T-cell (primary cell): ENCODE measurements at regions not wholly inside any gene's neighbourhood (a gene's known extent, or its start where the extent isn't known, plus 50 kb on each side); places are given as distances from the start of the nearest gene placed in this dataset.

Experiments used
- ATAC-seq, 4 experiments: fragments of 200-7000 bp in 3 of 4; fragments of 150-1000 bp in 1 of 4; cut with Tn5 transposase; replicated peaks in 1 of 4; 1 replicate in 3 of 4; 2 replicates in 1 of 4; pipeline ENCODE4 v1.10.0; 2021; ENCODE audit warnings: moderate library complexity in 3 of 4, mild to moderate bottlenecking in 2 of 4, moderate number of reproducible peaks in 1 of 4
- CTCF ChIA-PET, 2 donors: fragments of 300-600 bp; sonication (Branson Sonifier 250); formaldehyde crosslinking; loops; one replicate each; lab custom pipeline; 2022; ENCODE audit warnings: antibody characterized with exemption in 2 of 2; lab: Charles Lee
- POLR2A ChIA-PET, 2 donors: fragments of 300-600 bp; sonication (Branson Sonifier 250); formaldehyde crosslinking; loops; one replicate each; lab custom pipeline; 2022; ENCODE audit warnings: antibody characterized with exemption in 2 of 2; lab: Charles Lee
- DNase-seq, 35 experiments: peaks; one replicate each; pipeline versions ENCODE4 v3.0.0 to v3.0.0-alpha.2; 2013 to 2023
- H3K27ac ChIP-seq: one replicate; pipeline ENCODE4 v1.5.1; 2013; ENCODE audit warnings: low read length
- H3K27me3 ChIP-seq, 2 experiments: replicated peaks in 1 of 2; 1 replicate in 1 of 2; 2 replicates in 1 of 2; pipeline versions ENCODE4 v1.6.1 to v1.7.0; 2013; ENCODE audit warnings: low read length in 1 of 2, mixed read lengths in 1 of 2; ENCODE audit not compliant: control insufficient read depth in 2 of 2, insufficient read depth in 2 of 2; ENCODE audit errors: extremely low read depth in 1 of 2
- H3K36me3 ChIP-seq, 2 donors: 1 replicate in 1 of 2; 2 replicates in 1 of 2; pipeline versions ENCODE4 v1.6.1 to v1.7.0; 2013; ENCODE audit warnings: low read length in 1 of 2; ENCODE audit not compliant: control insufficient read depth in 2 of 2, insufficient read depth in 1 of 2; ENCODE audit errors: extremely low read depth in 1 of 2
- H3K4me1 ChIP-seq, 2 experiments: 1 replicate in 1 of 2; 2 replicates in 1 of 2; pipeline versions ENCODE4 v1.6.1 to v1.7.0; 2013; ENCODE audit warnings: low read length in 2 of 2, mixed read lengths in 1 of 2; ENCODE audit not compliant: insufficient read depth in 2 of 2, control insufficient read depth in 1 of 2; ENCODE audit errors: extremely low read depth in 1 of 2
- H3K4me3 ChIP-seq, 2 donors: 1 replicate in 1 of 2; 2 replicates in 1 of 2; pipeline versions ENCODE4 v1.5.1 to v1.7.0; 2013; ENCODE audit warnings: mild to moderate bottlenecking in 2 of 2, low read length in 1 of 2, moderate library complexity in 1 of 2; ENCODE audit not compliant: control insufficient read depth in 1 of 2; ENCODE audit errors: extremely low read depth in 1 of 2
- H3K9me3 ChIP-seq: 2 replicates; pipeline ENCODE4 v1.7.0; 2013
- H3K27ac Mint-ChIP-seq, 2 donors: one replicate each; pipeline ENCODE4 v1.8.0; 2020 to 2021; ENCODE audit warnings: mild to moderate bottlenecking in 2 of 2, mixed read lengths in 2 of 2
- H3K27me3 Mint-ChIP-seq, 2 donors: one replicate each; pipeline ENCODE4 v1.8.0; 2021 to 2022; ENCODE audit warnings: mixed read lengths in 2 of 2
- H3K36me3 Mint-ChIP-seq: one replicate; pipeline ENCODE4 v1.8.0; 2021; ENCODE audit warnings: mixed read lengths
- H3K4me1 Mint-ChIP-seq, 3 donors: one replicate each; pipeline ENCODE4 v1.8.0; 2020 to 2022; ENCODE audit warnings: mixed read lengths in 3 of 3, mild to moderate bottlenecking in 1 of 3
- H3K4me3 Mint-ChIP-seq, 3 donors: one replicate each; pipeline ENCODE4 v1.8.0; 2020 to 2022; ENCODE audit warnings: mild to moderate bottlenecking in 3 of 3, mixed read lengths in 3 of 3, moderate library complexity in 3 of 3
- H3K9me3 Mint-ChIP-seq, 3 donors: one replicate each; pipeline ENCODE4 v1.8.0; 2020 to 2022; ENCODE audit warnings: mixed read lengths in 3 of 3
- WGBS: methylation state at CpG from one replicate; pipeline ENCODE4 v1.1.5; 2013; ENCODE audit warnings: missing lambda C conversion rate; ENCODE audit not compliant: insufficient coverage; 5-methylcytosine and 5-hydroxymethylcytosine counted together

DNA sequence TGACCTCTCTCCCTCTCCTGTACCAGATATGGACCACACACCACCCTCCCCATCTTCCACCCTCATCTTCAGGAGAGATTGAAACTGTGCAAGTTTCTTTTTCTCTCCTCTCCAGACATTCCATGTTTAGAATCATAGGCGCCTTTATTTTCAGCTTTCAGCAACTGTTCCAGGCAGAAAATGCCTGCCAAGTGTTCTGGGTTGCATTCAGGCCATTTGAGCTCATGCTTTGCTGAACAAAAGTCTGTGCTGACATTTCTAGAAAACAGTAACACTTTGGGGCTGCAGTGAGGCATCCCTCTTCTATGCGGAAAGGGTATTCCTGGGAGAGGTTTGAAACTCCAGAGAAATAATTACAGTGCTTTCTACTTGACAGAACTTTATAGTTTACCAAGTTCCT lies 361.7 kb downstream of the GPAM start:
- Mint-ChIP-seq H3K27me3 (no peaks in the 10 kb centered on the region), H3K36me3 (no peaks in the 10 kb centered on the region), H3K4me1 (no peaks in the 10 kb centered on the region), H3K4me3 (no peak overlapping the region), H3K27ac (no peak overlapping the region), H3K9me3 (no peaks in the 10 kb centered on the region)
- 92% methylated on average over 1 of the region's 2 CpGs for WGBS
- no peaks in the 10 kb centered on the region for H3K9me3 ChIP-seq
- no peak overlapping the region for H3K27ac ChIP-seq
- no peaks in the 10 kb centered on the region for H3K36me3 ChIP-seq
- ChIA-PET CTCF (no interaction called here), POLR2A (no interaction called here)
- no peak overlapping the region for H3K4me3 ChIP-seq
- DNase-seq (no peak), ATAC-seq (no peak)
- no peaks in the 10 kb centered on the region for H3K4me1 ChIP-seq
- no peaks in the 10 kb centered on the region for H3K27me3 ChIP-seq

DNA sequence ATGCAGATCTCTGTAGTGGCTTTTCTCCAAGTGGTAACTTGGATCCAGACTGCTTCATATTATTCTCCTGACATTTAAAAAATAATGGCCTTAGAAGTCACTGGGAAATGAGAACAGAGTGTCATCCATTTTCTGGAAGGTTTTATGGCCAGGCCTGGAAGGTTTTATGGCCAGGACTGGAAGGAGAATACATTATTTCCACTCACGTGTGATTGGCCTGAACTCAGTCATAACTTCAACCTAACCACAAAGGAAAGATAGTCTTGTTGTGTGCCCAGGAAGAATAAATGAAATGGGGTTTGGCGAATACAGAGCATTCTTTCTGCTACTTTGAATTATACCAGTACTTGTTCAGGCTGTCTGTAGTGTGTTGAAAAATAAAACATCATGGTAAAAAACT lies 360.9 kb downstream of the GPAM start:
- ChIA-PET POLR2A (no interaction called here), CTCF (no interaction called here)
- H3K27me3 Mint-ChIP-seq: no peaks in the 10 kb centered on the region
- Histone ChIP-seq H3K27me3 (no peaks in the 10 kb centered on the region), H3K4me1 (no peaks in the 10 kb centered on the region), H3K36me3 (no peaks in the 10 kb centered on the region), H3K9me3 (no peaks in the 10 kb centered on the region), H3K4me3 (no peak overlapping the region), H3K27ac (no peak overlapping the region)
- no CpG with 5 or more reads among the region's 2 CpGs for WGBS
- H3K4me3 Mint-ChIP-seq: no peak overlapping the region
- H3K27ac Mint-ChIP-seq: no peak overlapping the region
- no peaks in the 10 kb centered on the region for H3K36me3 Mint-ChIP-seq
- ATAC-seq (no peak), DNase-seq (no peak)
- no peaks in the 10 kb centered on the region for H3K9me3 Mint-ChIP-seq
- no peaks in the 10 kb centered on the region for H3K4me1 Mint-ChIP-seq

DNA sequence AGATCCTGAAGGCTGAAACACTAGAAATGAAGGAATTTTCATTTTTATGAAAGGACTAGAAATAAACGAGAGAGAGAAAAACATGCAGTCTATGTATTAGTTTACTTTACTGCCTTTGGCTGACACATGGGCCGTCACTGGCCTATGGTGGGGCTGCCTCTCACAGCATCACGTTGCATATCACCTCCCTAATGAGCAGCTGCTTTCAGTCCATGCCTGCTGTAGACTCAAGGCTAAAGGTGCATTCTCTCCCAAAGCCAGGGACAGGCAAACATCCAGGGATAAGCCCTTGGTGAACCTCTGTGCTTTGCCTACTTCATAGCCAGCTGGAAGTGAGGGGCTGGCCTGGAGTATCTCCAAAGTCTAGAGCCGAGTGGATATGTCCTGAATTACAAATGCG lies 359.4 kb downstream of the GPAM start:
- H3K4me1 ChIP-seq: no peaks in the 10 kb centered on the region
- H3K9me3 ChIP-seq: no peaks in the 10 kb centered on the region
- H3K27me3 ChIP-seq: no peaks in the 10 kb centered on the region
- no peaks in the 10 kb centered on the region for H3K4me1 Mint-ChIP-seq
- H3K27ac ChIP-seq: no peak overlapping the region
- no peaks in the 10 kb centered on the region for H3K9me3 Mint-ChIP-seq
- no peak overlapping the region for H3K27ac Mint-ChIP-seq
- POLR2A ChIA-PET: no interaction called here
- no peaks in the 10 kb centered on the region for H3K27me3 Mint-ChIP-seq
- H3K36me3 Mint-ChIP-seq: no peaks in the 10 kb centered on the region
- no peaks in the 10 kb centered on the region for H3K36me3 ChIP-seq
- DNase-seq (no peak), ATAC-seq (no peak)
- H3K4me3 ChIP-seq: no peak overlapping the region
- 100% methylated on average over 1 of the region's 5 CpGs for WGBS
- no peak overlapping the region for H3K4me3 Mint-ChIP-seq
- CTCF ChIA-PET: no interaction called here

DNA sequence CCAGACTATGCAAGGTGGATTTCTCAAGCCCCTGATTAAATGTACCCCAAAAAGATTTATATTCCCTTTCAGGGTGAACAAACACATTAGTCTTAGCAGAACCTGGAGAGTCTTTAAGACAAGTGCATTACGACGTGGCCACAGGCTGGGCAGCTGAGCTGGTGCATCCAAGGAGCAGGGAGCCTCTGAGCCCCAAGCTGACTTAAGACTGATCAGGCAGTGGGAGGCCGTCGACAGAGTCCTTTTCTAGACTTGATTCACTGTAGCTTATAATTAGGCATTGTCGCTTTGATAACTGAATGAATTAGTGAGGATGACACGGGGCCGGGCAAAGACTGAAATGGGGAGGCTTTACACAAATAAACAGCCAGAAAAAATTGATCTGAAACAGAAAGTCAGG lies 353.2 kb downstream of the GPAM start:
- CTCF ChIA-PET: no interaction called here

DNA sequence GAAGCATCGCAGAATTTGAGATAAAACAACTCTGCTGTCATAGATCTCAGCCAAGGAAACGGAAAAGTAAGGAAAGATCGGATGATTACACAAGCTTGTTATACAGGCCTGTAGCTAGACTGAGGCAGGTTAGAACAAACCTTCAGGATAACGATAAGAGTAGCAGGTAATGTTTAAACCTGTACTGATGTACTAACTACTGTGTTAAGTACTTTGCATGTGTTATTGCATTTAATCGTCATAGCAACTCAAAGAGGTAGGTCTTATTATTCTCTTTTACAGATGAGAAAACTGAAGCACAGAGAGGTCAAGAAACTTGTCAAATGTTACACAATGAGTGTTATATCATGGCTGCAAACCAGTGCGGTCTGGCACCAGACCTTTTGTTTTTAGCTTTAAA lies 352.5 kb downstream of the GPAM start:
- peaks cover 0 to 1% of the 10 kb centered on the region in 2 donors for H3K27me3 Mint-ChIP-seq
- 84% methylated on average over 4 of the region's 6 CpGs for WGBS
- ChIA-PET POLR2A (no interaction called here), CTCF (no interaction called here)
- DNase-seq: no peak
- no peak overlapping the region for H3K27ac Mint-ChIP-seq
- H3K9me3 Mint-ChIP-seq: no peaks in the 10 kb centered on the region
- no peaks in the 10 kb centered on the region for H3K27me3 ChIP-seq
- H3K27ac ChIP-seq: no peak overlapping the region
- H3K4me3 Mint-ChIP-seq: no peak overlapping the region
- no peaks in the 10 kb centered on the region for H3K36me3 ChIP-seq
- H3K4me3 ChIP-seq: no peak overlapping the region
- H3K4me1 ChIP-seq: no peaks in the 10 kb centered on the region
- H3K36me3 Mint-ChIP-seq: no peaks in the 10 kb centered on the region
- no peaks in the 10 kb centered on the region for H3K4me1 Mint-ChIP-seq
- no peaks in the 10 kb centered on the region for H3K9me3 ChIP-seq
- ATAC-seq: no peak

More for the DNA sequence above, 353.2 kb downstream of the GPAM start:
- no peak for DNase-seq
- Histone ChIP-seq H3K27me3 (no peaks in the 10 kb centered on the region), H3K27ac (no peak overlapping the region), H3K36me3 (no peaks in the 10 kb centered on the region), H3K4me3 (no peak overlapping the region), H3K9me3 (no peaks in the 10 kb centered on the region), H3K4me1 (no peaks in the 10 kb centered on the region)
- Mint-ChIP-seq H3K27ac (no peak overlapping the region), H3K36me3 (no peaks in the 10 kb centered on the region), H3K4me3 (no peak overlapping the region), H3K9me3 (no peaks in the 10 kb centered on the region), H3K4me1 (no peaks in the 10 kb centered on the region), H3K27me3 (peaks cover 0 to 1% of the 10 kb centered on the region in 2 donors)
- POLR2A ChIA-PET: no interaction called here
- 71% methylated on average over 7 of the region's 7 CpGs for WGBS
- no peak for ATAC-seq

DNA sequence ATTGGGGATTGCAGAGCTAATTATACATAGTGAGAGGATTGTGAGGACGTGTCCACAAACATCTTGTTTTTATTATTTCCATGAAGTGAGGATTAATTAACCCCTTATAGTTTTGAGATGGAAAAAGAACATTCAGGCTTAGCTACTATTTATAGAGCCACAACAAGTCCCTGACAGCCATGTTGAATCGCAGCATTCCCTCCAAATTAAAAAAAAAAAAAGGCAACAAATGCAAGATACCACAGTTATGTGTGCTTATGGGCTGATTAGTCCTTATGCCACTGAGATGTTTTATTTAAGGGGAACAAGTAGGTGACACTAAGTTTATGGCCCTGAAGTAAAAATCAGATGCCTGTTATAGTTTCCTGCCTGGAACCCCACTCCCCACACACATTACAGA lies 350.3 kb downstream of the GPAM start:
- Histone ChIP-seq H3K27me3 (no peaks in the 10 kb centered on the region), H3K27ac (no peak overlapping the region), H3K9me3 (no peaks in the 10 kb centered on the region), H3K4me3 (no peak overlapping the region), H3K4me1 (no peaks in the 10 kb centered on the region), H3K36me3 (no peaks in the 10 kb centered on the region)
- H3K27ac Mint-ChIP-seq: no peak overlapping the region
- CTCF ChIA-PET: interaction anchor here in 1 of 2 donors (0.6 kb wide), 1 partner anchor 138 kb away, joined by 4 read pairs; no protein-coding TSS in a partner anchor
- no peaks in the 10 kb centered on the region for H3K36me3 Mint-ChIP-seq
- POLR2A ChIA-PET: interaction anchor here (0.6 kb wide), 2 partner anchors 40 to 290 kb away, joined by 3 to 5 read pairs; no protein-coding TSS in a partner anchor
- H3K27me3 Mint-ChIP-seq: peaks cover 0 to 1% of the 10 kb centered on the region in 2 donors
- ATAC-seq: no peak
- no peaks in the 10 kb centered on the region for H3K9me3 Mint-ChIP-seq
- WGBS: no CpG with 5 or more reads among the region's 2 CpGs
- no peaks in the 10 kb centered on the region for H3K4me1 Mint-ChIP-seq
- no peak overlapping the region for H3K4me3 Mint-ChIP-seq
- DNase-seq: no peak

DNA sequence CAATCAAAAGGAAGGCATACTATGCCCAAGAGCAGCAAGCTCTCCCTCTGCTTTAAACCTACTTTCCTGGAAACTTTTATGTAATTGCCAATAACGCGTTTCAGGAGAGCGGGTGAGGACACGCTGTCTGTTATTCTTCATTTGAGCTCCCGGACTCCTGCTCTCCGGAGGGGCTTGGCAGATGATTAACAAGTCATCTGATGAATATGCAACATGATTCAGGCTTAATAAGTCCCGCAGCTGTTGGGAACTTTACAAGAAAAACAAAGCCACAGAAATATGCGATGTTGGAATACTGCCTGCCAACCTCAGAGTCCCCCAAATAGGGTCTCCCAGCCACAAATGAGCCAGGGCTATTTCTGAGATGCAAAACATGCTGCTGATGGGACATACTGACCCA lies 348.0 kb downstream of the GPAM start:
- Histone ChIP-seq H3K27me3 (no peaks in the 10 kb centered on the region), H3K4me3 (no peak overlapping the region), H3K9me3 (no peaks in the 10 kb centered on the region), H3K27ac (no peak overlapping the region), H3K4me1 (no peaks in the 10 kb centered on the region), H3K36me3 (no peaks in the 10 kb centered on the region)
- H3K27ac Mint-ChIP-seq: no peak overlapping the region
- H3K4me1 Mint-ChIP-seq: no peaks in the 10 kb centered on the region
- H3K4me3 Mint-ChIP-seq: no peak overlapping the region
- peaks cover 0 to 4% (median 0%) of the 10 kb centered on the region in 3 donors for H3K9me3 Mint-ChIP-seq
- H3K27me3 Mint-ChIP-seq: peaks cover 0 to 1% of the 10 kb centered on the region in 2 donors
- H3K36me3 Mint-ChIP-seq: no peaks in the 10 kb centered on the region
- WGBS: 65% methylated on average over 5 of the region's 8 CpGs
- DNase-seq (no peak), ATAC-seq (no peak)
- ChIA-PET POLR2A (no interaction called here), CTCF (no interaction called here)
